PC-9 (cell line): ENCODE measurements at regions not wholly inside any gene's neighbourhood (a gene's known extent, or its start where the extent isn't known, plus 50 kb on each side); places are given as distances from the start of the nearest gene placed in this dataset.

Experiments used
- BruUV-seq: library from RNA; stranded (reverse); fragments of 400-500 nt; replicated peaks from 2 replicates; lab custom pipeline; 2021; lab: Mats Ljungman, UMichigan
- CTCF ChIA-PET: fragments of 300-600 bp; sonication (Branson Sonifier 250); formaldehyde crosslinking; loops from one replicate; lab custom pipeline; 2022; ENCODE audit warnings: antibody characterized with exemption; lab: Charles Lee
- POLR2A ChIA-PET: fragments of 300-600 bp; sonication (Branson Sonifier 250); formaldehyde crosslinking; loops from one replicate; lab custom pipeline; 2022; ENCODE audit warnings: antibody characterized with exemption; ENCODE audit not compliant: unreplicated experiment; lab: Charles Lee
- DNase-seq, 2 experiments: peaks; one replicate each; pipeline versions ENCODE4 v3.0.0 to v3.0.0-alpha.2; 2015 to 2022; ENCODE audit warnings: mixed read lengths in 1 of 2
- H2AFZ ChIP-seq: fragments of 200-600 bp; sonication (generic); 2 replicates; pipeline ENCODE4 v1.8.1; 2017; ENCODE audit warnings: antibody characterized with exemption
- H3F3A ChIP-seq: fragments of 200-600 bp; sonication (generic); 2 replicates; pipeline ENCODE4 v1.8.1; 2017; ENCODE audit warnings: antibody characterized with exemption, mild to moderate bottlenecking, low read depth; ENCODE audit not compliant: insufficient read depth
- H3K27ac ChIP-seq: fragments of 200-600 bp; sonication (generic); 2 replicates; pipeline ENCODE4 v1.6.1; 2016; ENCODE audit warnings: mixed run types
- H3K27me3 ChIP-seq: fragments of 200-600 bp; sonication (generic); 2 replicates; pipeline ENCODE4 v1.6.1; 2016; ENCODE audit warnings: low read depth, mixed run types; ENCODE audit not compliant: insufficient read depth
- H3K36me3 ChIP-seq: fragments of 200-600 bp; sonication (generic); 2 replicates; pipeline ENCODE4 v1.6.1; 2016; ENCODE audit warnings: low read depth, mixed run types
- H3K4me1 ChIP-seq: fragments of 200-600 bp; sonication (generic); replicated peaks from 2 replicates; pipeline ENCODE4 v1.6.1; 2016; ENCODE audit warnings: mixed run types; ENCODE audit not compliant: insufficient read depth
- H3K4me2 ChIP-seq: fragments of 200-600 bp; sonication (generic); 2 replicates; pipeline ENCODE4 v1.6.1; 2017; ENCODE audit warnings: mixed run types
- H3K4me3 ChIP-seq: fragments of 200-600 bp; sonication (generic); 2 replicates; pipeline ENCODE4 v1.6.1; 2016; ENCODE audit warnings: mixed run types
- H3K79me2 ChIP-seq: fragments of 200-600 bp; sonication (generic); 2 replicates; pipeline ENCODE4 v1.6.1; 2017; ENCODE audit warnings: low read depth, mixed run types
- H3K9me2 ChIP-seq: fragments of 200-600 bp; sonication (generic); 2 replicates; pipeline ENCODE4 v1.8.1; 2017; ENCODE audit warnings: mild to moderate bottlenecking; ENCODE audit not compliant: insufficient read depth
- H3K9me3 ChIP-seq: fragments of 200-600 bp; sonication (generic); 2 replicates; pipeline ENCODE4 v1.8.1; 2016; ENCODE audit warnings: low read depth; ENCODE audit not compliant: insufficient read depth
- H4K20me1 ChIP-seq: fragments of 200-600 bp; sonication (generic); 2 replicates; pipeline ENCODE4 v1.8.1; 2017; ENCODE audit not compliant: insufficient read depth
- CTCF ChIP-seq: fragments of 200-600 bp; sonication (generic); conservative IDR thresholded peaks from 2 replicates; pipeline ENCODE4 v1.6.1; 2017; ENCODE audit warnings: mixed run types, antibody characterized with exemption, mild to moderate bottlenecking, moderate library complexity
- EZH2 ChIP-seq: fragments of 200-600 bp; sonication (generic); IDR thresholded peaks from 2 replicates; pipeline ENCODE4 v1.8.0; 2017; ENCODE audit warnings: antibody characterized with exemption, low read depth
- intact Hi-C: fragments of 100-400 bp; cut with micrococcal nuclease; formaldehyde crosslinking; loops from one replicate; pipeline ENCODE4 v1.10.0; 2022; ENCODE audit not compliant: unreplicated experiment

- no peaks in the 10 kb centered on the region for H3K27me3 ChIP-seq
- no peaks in the 10 kb centered on the region for H3K9me3 ChIP-seq
- H3K79me2 ChIP-seq = no peaks in the 10 kb centered on the region
- POLR2A ChIA-PET = no interaction called here
- BruUV-seq = no TSS peak
- H2AFZ ChIP-seq = no peak overlapping the region
- no peaks in the 10 kb centered on the region for H4K20me1 ChIP-seq
- CTCF ChIA-PET = no interaction called here
- TF ChIP-seq EZH2 (no peak), CTCF (no peak)
- H3K4me1 ChIP-seq = no peaks in the 10 kb centered on the region
- no peaks in the 10 kb centered on the region for H3K36me3 ChIP-seq
- no peak overlapping the region for H3K4me2 ChIP-seq
- no peak for DNase-seq
- intact Hi-C loops = no loop called here
- H3F3A ChIP-seq = no peaks in the 10 kb centered on the region
- H3K27ac ChIP-seq = no peak overlapping the region
- no peaks in the 10 kb centered on the region for H3K9me2 ChIP-seq
- H3K4me3 ChIP-seq = no peak overlapping the region
These were observed 103.0 kb upstream of the SLC24A5 start for GRCh38 chr15:48017747-48018146.

GRCh38 chr15:48020166-48020565 is 100.6 kb upstream of the SLC24A5 start:
- H3K9me3 ChIP-seq = no peaks in the 10 kb centered on the region
- CTCF ChIA-PET = no interaction called here

GRCh38 chr15:48021336-48022086 is 99.3 kb upstream of the SLC24A5 start:
- no peak for DNase-seq
- TF ChIP-seq CTCF (no peak), EZH2 (no peak)
- H4K20me1 ChIP-seq = no peaks in the 10 kb centered on the region
- H3K36me3 ChIP-seq = no peaks in the 10 kb centered on the region
- no peak overlapping the region for H3K27ac ChIP-seq
- intact Hi-C loops = no loop called here
- ChIA-PET CTCF (no interaction called here), POLR2A (no interaction called here)
- no peaks in the 10 kb centered on the region for H3K79me2 ChIP-seq
- H2AFZ ChIP-seq = no peak overlapping the region
- BruUV-seq = no TSS peak
- H3K4me3 ChIP-seq = no peak overlapping the region
- peaks cover 22% of the 10 kb centered on the region; the same call in 1 of the 2 replicates for H3K27me3 ChIP-seq
- H3K4me1 ChIP-seq = no peaks in the 10 kb centered on the region
- H3K9me2 ChIP-seq = no peaks in the 10 kb centered on the region
- no peaks in the 10 kb centered on the region for H3K9me3 ChIP-seq
- no peaks in the 10 kb centered on the region for H3F3A ChIP-seq
- H3K4me2 ChIP-seq = no peak overlapping the region

More at GRCh38 chr15:48020166-48020565, 100.6 kb upstream of the SLC24A5 start:
- no peak for DNase-seq
- no peaks in the 10 kb centered on the region for H3F3A ChIP-seq
- peaks cover 12% of the 10 kb centered on the region; the same call in 1 of the 2 replicates for H3K27me3 ChIP-seq
- no peak overlapping the region for H3K27ac ChIP-seq
- H3K79me2 ChIP-seq = no peaks in the 10 kb centered on the region
- no peaks in the 10 kb centered on the region for H4K20me1 ChIP-seq
- BruUV-seq = no TSS peak
- no peaks in the 10 kb centered on the region for H3K4me1 ChIP-seq
- no peak overlapping the region for H3K4me3 ChIP-seq
- no peaks in the 10 kb centered on the region for H3K9me2 ChIP-seq
- H2AFZ ChIP-seq = no peak overlapping the region
- no peaks in the 10 kb centered on the region for H3K36me3 ChIP-seq
- intact Hi-C loops = no loop called here
- POLR2A ChIA-PET = no interaction called here
- TF ChIP-seq EZH2 (no peak), CTCF (no peak)
- H3K4me2 ChIP-seq = no peak overlapping the region
